ENCODE measurements at regions not wholly inside any gene's neighbourhood (a gene's known extent, or its start where the extent isn't known, plus 50 kb on each side); places are given as distances from the start of the nearest gene placed in this dataset.

DNA sequence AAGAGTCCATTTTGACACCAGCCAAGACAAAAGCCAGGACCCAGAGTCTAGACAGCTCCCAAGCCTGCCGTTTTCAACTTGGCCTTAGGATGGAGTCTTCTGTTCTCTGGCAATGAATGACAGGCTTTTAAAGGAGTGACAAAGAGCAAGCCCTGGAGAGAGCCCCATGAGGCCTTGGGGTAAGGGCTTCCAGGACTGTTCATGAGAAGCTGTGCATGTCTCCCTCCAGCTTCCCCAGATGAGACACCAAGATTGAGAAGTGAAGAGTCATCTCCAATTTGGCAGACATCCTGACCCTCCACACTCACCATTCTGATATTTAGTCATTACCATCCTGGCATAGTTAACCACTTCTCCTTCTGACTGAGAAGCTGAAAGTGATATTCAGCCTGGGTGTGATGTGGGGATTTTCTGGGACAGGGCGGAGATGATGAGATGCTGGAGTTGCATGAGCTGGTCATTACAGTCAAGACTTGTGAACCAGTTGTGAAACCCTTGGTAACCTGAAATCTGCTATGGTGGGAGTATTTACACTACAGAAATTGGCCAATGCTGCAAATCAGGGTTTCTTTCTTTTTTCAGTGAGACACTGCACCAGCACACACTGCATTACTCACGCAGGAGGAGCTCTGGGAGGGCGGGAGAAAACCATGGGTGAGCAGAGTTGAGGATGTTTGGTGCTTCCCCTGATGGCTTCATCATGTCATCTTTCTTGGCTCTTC, 77.8 kb downstream of the VCPKMT start:
- TF ChIP-seq, protein P1, sequence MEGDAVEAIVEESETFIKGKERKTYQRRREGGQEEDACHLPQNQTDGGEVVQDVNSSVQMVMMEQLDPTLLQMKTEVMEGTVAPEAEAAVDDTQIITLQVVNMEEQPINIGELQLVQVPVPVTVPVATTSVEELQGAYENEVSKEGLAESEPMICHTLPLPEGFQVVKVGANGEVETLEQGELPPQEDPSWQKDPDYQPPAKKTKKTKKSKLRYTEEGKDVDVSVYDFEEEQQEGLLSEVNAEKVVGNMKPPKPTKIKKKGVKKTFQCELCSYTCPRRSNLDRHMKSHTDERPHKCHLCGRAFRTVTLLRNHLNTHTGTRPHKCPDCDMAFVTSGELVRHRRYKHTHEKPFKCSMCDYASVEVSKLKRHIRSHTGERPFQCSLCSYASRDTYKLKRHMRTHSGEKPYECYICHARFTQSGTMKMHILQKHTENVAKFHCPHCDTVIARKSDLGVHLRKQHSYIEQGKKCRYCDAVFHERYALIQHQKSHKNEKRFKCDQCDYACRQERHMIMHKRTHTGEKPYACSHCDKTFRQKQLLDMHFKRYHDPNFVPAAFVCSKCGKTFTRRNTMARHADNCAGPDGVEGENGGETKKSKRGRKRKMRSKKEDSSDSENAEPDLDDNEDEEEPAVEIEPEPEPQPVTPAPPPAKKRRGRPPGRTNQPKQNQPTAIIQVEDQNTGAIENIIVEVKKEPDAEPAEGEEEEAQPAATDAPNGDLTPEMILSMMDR (conservative IDR thresholded peaks at IDR 0.05; ENCODE audit: low read depth, low read length), result no peak
- no peak for TF ChIP-seq EZH2 (IDR thresholded peaks at IDR 0.05; ENCODE audit: borderline replicate concordance, low read depth, low read length, poor library complexity, severe bottlenecking)

All from A673 (cell line).